ENCODE measurements at regions not wholly inside any gene's neighbourhood (a gene's known extent, or its start where the extent isn't known, plus 50 kb on each side); places are given as distances from the start of the nearest gene placed in this dataset.
"Not testable (repeated sequence)": the region's sequence is repeated elsewhere in the genome, so short reads cannot be mapped to it uniquely, and the experiment has no call there.

DNA sequence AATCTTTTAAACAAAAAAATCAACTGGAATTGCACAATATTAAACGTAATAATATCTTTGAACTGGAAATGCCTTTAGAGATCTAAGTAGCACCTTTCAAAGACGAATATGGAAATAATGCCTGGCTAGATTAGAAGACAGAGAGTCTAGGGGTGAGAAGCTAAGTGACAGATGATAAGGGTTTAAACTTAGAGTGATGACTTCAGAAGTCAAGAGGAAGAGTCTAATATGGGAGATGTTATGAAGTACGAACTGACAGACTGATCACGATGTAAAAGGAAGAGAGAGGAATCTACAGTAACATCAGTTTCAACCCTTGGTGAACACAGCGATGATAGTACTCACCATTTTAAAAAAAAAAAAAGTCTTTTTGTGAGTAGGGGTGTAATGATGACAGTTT, 57.9 kb downstream of the HINT1 start:
- no peak for DNase-seq

DNA sequence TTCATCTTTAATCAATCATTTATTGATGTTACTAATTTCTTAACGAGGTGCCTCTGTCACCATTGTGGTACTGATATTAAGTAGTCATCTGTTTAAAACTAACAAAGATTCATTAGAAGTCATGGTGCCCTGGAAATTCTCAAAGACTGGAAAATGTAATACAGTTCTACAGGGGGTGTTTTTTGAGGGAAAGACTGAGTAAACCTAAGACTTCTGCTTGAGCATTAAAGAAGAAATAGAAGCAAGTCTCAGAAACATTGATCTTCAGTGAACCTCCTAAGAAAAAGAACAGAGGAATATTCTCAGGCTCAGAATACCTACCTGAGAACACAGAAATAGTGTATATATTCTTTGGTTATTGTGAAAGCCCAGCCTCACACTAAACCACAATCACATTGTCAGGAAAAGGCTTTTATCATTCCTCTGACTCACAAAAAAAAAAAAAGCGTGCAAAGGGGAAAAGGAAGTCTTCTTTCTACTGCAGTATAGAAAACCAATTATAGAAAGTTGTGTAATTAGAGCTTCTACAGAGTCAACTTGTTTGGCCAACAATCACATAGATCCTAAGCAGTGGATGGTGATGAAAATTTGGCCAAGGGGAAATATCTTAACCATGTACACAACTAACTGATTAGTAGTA, 60.8 kb downstream of the HINT1 start:
- DNase-seq, result no peak

GRCh38 chr5:131096774-131097710, 68.0 kb downstream of the HINT1 start:
- no peak for DNase-seq

- not testable (repeated sequence) for DNase-seq
Observed at GRCh38 chr5:131095561-131095960, 69.5 kb downstream of the HINT1 start.

DNA sequence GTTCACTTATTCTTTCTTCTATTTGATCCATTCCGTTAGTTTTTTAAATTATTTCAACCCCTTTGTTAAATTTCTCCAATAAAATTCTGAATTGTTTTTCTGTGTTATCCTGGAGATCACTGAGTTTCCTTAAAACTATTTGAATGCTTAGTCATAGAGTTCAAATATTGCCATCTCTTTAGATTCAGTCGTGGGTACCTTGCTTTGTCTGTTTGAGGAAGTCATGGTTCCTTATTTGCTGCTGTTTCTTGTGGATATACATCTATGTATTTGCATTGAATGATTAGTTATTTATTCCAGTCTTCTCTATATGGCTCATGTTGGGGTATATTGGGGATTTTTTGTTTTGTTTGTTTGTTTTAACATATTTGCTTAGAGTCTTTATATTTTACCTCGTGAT, 80.6 kb downstream of the HINT1 start:
- no peak for DNase-seq

- no peak for DNase-seq
Observed at GRCh38 chr5:131081913-131082488, 83.1 kb downstream of the HINT1 start.

DNA sequence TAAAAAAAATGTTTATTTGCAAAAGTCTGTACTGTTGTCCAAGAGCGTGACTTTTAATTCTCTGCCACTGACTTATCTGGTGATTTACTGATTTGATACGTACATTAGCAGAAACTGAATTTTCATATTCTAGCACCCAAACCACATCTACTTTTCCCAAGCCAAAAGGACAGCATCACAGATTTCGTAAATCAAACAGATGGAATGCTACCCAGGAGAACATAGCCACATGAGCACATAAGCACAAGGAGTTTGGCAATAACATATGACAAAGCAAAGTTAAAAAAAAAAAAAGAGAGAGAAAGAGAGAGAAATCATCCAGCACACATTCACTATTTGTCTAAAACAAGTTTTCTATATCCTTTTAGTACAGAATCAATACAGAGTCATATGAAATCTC, 83.7 kb downstream of the HINT1 start:
- no peak for DNase-seq

DNA sequence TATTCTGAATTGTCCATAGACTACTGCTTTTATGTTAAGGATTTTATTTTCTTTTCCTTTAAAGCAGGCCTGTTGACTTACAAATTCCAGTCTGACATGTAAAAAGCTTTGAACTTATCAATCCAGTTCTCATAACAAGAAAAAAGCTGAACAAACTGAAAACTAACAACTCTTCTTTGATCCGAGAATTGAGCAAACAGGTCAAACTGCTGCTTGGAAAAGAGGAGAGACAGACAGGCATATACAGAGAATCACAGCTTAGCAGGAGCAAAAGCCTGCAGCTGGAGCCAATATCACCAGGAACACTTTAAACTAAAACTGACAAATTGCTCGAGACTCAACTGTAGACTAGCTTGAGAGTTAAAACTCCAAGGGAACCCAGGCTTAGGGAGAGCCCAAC, 85.8 kb downstream of the HINT1 start:
- DNase-seq, result no peak

- peak; percentile 66 for DNase-seq
Observed at GRCh38 chr5:131068893-131069643, 96.0 kb downstream of the HINT1 start.

GRCh38 chr5:131068076-131068475, 97.0 kb downstream of the HINT1 start:
- DNase-seq, result no peak

- DNase-seq, result no peak
Observed at GRCh38 chr5:131067636-131068035, 97.4 kb downstream of the HINT1 start.

- DNase-seq, result no peak
Observed at GRCh38 chr5:131064669-131065371, 100.2 kb downstream of the HINT1 start.

DNA sequence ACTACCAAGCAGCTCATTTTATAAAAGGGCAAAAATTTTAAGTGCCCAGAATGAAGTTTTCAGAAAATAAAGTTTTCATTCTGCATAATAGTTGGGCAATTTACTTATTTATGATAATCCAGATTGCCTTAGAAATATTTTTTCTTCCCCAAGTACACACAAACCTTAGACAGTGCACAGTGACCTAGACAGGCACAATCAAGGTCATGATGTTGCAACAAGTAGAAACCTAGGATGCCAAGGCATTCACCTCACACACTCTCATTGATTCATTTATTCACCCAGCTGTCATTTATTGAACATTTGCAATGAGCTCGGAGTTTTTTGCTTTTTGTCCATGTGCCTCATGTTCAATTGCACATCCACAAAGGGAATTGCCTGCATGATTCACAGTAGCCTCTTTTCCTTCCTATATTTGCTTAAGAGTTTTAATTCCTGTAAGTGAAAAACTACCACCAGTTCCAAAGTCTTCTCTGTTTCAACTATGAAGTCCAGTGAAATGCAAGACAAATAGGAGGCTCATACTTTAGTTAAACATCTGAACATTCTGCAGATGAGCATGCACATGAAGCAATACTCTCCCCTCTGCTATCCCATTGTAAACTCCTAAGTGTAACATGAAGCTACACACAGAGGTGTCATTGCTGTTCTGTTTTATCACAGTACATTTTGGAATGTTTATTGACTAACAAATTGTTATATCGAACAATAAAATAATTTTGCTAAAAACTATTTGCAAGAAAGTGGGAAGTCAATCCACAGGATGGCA, 122.9 kb downstream of the HINT1 start:
- DNase-seq, result no peak

DNA sequence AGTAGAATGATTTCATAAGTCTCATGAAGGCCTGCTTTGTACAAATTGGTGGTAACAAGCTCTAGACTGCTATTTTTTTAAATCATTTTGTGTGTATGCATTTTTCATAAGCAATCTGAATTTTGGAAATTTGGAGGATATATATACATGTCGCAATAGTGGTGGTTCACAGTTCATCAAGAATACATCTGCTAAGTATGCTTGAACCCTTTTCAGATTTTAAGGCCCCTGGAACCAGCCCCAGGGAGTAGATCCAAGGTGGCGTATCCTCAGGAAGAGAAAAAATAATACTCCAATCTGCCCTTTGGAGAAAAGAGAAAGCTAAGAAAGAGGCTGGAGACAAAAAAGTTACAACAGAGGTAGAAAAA, 141.6 kb downstream of the HINT1 start:
- no peak for DNase-seq

DNA sequence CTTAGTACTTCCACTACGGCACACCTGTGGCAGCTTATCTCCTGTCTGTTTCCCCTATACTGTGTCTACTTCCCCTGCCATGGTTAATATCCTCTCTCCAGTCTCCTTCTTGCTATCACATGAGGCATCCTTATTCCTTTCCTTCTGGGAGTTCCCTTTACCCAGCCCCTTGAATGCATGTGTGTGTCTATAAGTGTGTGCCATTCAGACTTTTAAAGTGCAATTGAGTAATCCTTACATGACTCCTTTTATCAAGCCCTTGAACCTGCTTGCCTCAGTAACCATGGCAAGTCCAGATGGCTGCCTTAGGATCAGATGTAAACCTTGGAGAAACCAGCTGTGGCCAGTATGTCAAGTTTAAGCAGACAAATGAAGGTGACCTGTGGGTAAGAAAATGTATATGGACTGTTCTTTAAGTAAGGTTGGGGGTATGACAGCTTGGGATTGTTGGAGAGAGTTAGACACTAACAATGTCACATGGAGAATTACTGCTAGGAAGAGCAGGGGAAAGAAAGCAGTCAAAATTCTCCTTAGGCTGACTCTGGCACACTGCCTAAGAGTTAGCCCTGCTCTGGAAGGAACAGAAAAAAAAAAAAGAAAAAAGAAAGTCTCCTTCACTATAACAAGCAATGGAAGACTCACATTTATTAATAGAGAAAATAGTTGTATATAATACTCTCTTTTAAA, 142.1 kb downstream of the HINT1 start:
- DNase-seq, result no peak

DNA sequence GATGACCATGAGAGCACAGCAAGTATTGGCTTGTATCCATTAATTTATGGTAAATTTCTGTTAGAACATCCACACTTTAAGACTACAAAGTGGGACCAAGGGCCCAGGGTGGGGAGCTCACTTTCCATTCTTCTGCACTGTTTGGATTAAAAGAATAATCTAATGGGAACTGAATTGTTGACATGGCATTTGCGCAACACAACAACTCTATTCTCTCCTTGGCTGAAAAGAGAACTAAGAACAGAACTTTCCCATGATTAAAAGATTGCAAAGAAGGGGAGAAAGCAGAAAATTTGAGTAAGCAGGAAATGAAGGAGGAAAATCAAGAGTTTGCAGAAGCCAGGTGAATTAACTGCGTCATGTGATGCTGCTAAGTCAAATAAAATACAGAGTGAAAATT, 143.4 kb downstream of the HINT1 start:
- DNase-seq, result no peak

GRCh38 chr5:131019601-131020315, 145.3 kb downstream of the HINT1 start:
- DNase-seq, result no peak

GRCh38 chr5:131019111-131019510, 145.9 kb downstream of the HINT1 start:
- DNase-seq, result no peak

GRCh38 chr5:131008329-131008728, 156.7 kb downstream of the HINT1 start:
- no peak for DNase-seq

DNA sequence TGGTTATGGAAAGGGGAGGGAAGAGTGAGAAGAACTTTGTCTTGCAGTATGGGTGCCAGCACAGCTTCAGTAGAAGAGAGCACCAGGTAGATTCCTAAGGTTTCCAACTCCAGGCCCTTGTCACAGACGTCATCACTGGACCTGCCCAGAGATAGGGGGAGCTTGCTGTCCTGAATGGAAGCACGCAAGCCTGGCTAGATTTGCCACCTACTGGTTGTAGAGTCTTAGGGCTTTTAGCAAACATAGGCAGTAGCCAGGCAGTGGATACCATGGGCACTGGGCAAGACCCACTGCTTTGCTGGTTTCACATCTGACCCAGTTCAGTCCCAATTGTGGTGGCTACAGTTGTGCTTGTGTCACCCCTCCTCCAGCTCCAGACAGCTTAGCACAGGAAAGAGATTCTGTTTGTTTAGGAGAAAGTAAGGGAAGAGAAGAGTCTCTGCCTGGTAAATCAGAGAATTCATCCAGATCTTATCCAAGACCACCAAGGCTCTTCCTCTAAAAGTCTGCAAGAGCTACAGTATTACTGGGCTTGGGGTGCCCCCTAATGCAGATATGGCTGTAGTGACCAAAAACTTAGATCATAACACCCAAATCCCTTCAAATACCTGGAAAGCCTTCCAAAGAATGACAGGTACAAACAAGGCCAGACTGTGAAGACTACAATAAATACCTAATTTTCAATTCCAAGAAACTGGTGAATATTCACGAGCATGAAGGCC, 158.9 kb downstream of the HINT1 start:
- no peak for DNase-seq

Data from stimulated activated CD4-positive, alpha-beta T cell treated with anti-CD3 and anti-CD28 coated beads, Interleukin-1b, Interleukin-23, amount 100 ng/mL, for 48 hours (primary cell).